ENCODE measurements at regions not wholly inside any gene's neighbourhood (a gene's known extent, or its start where the extent isn't known, plus 50 kb on each side); places are given as distances from the start of the nearest gene placed in this dataset.

DNA sequence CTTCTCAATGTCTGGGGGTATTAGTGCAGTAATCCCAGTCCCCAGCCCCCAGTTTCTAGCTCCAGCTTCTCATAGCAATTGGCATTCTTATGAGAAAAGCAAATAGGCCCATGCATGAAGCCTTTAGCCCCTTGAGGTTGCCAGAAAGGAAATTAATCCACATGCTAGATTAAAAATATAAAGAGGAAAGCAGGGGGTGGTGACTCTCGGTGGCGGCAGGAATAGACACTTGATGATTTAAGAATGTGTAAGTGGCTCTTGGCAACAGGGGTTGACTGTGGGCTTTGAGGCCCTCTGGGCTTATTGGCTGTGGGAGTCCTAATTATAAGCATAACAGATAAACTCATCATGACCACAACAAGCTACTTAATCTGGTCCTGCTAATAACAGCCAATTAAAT, 1367.3 kb upstream of the FLRT2 start:
- TF ChIP-seq, protein P1, sequence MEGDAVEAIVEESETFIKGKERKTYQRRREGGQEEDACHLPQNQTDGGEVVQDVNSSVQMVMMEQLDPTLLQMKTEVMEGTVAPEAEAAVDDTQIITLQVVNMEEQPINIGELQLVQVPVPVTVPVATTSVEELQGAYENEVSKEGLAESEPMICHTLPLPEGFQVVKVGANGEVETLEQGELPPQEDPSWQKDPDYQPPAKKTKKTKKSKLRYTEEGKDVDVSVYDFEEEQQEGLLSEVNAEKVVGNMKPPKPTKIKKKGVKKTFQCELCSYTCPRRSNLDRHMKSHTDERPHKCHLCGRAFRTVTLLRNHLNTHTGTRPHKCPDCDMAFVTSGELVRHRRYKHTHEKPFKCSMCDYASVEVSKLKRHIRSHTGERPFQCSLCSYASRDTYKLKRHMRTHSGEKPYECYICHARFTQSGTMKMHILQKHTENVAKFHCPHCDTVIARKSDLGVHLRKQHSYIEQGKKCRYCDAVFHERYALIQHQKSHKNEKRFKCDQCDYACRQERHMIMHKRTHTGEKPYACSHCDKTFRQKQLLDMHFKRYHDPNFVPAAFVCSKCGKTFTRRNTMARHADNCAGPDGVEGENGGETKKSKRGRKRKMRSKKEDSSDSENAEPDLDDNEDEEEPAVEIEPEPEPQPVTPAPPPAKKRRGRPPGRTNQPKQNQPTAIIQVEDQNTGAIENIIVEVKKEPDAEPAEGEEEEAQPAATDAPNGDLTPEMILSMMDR (IDR thresholded peaks at IDR 0.05; ENCODE audit: poor library complexity, severe bottlenecking), result no peak
- no peak for TF ChIP-seq EZH2 (IDR thresholded peaks at IDR 0.05; ENCODE audit: borderline replicate concordance, insufficient read depth, low read length, poor library complexity, severe bottlenecking)
- TF ChIP-seq EP300 (conservative IDR thresholded peaks at IDR 0.05; ENCODE audit: poor library complexity, severe bottlenecking), result no peak
